HepG2 (cell line): ENCODE measurements at regions not wholly inside any gene's neighbourhood (a gene's known extent, or its start where the extent isn't known, plus 50 kb on each side); places are given as distances from the start of the nearest gene placed in this dataset.

Experiments
- ATAC-seq: fragments of 200-7000 bp; cut with Tn5 transposase; 3 replicates; pipeline ENCODE4 v1.9.1; 2020; ENCODE audit warnings: mild to moderate bottlenecking, moderate library complexity
- BruUV-seq: library from RNA; stranded (reverse); fragments of 400-500 nt; replicated peaks from 2 replicates; lab custom pipeline; 2021; lab: Mats Ljungman, UMichigan
- CTCF ChIA-PET: fragments of 300-600 bp; formaldehyde crosslinking; extraction: SDS; loops from one replicate; lab custom pipeline; 2021; ENCODE audit warnings: low total read pairs, inconsistent platforms, low intra/inter-chr PET ratio; lab: Yijun Ruan, JAX
- POLR2A ChIA-PET: fragments of 350-600 bp; sonication (Branson Sonifier 250); formaldehyde crosslinking; loops from one replicate; lab custom pipeline; 2020; ENCODE audit warnings: antibody characterized with exemption, inconsistent platforms; lab: Yijun Ruan, JAX
- DNase-seq: peaks from one replicate; pipeline ENCODE4 v3.0.0-alpha.2; 2015; ENCODE audit warnings: low spot score
- FAIRE-seq: peaks from 3 replicates; lab custom pipeline; 2011; peaks lifted over from hg19 to GRCh38; lab: Jason Lieb, UNC
- H2AFZ ChIP-seq: one replicate; pipeline ENCODE4 v1.6.1; 2011; ENCODE audit warnings: low read length, inconsistent platforms
- H3K27ac ChIP-seq: fragments of 300-600 bp; 3 replicates; pipeline ENCODE4 v1.8.0; 2011; ENCODE audit warnings: mixed run types, mild to moderate bottlenecking, mixed read lengths, low read length, inconsistent platforms; ENCODE audit not compliant: insufficient read depth; ENCODE audit errors: extremely low read length
- H3K27me3 ChIP-seq, 2 experiments: fragments of 200-600 bp in 1 of 2; 2 replicates in 1 of 2; 3 replicates in 1 of 2; pipeline versions ENCODE4 v1.6.0 to v1.8.0; 2011; ENCODE audit warnings: low read length in 2 of 2, mild to moderate bottlenecking in 2 of 2, moderate library complexity in 2 of 2, inconsistent platforms in 1 of 2; ENCODE audit not compliant: insufficient read depth in 2 of 2, control insufficient read depth in 1 of 2
- H3K36me3 ChIP-seq, 2 experiments: fragments of 200-600 bp in 1 of 2; replicated peaks in 1 of 2; 2 replicates in 1 of 2; 3 replicates in 1 of 2; pipeline versions ENCODE4 v1.5.1 to v1.8.0; 2011; ENCODE audit warnings: low read length in 2 of 2, inconsistent platforms in 1 of 2; ENCODE audit not compliant: insufficient read depth in 2 of 2, control insufficient read depth in 1 of 2
- H3K4me1 ChIP-seq: 2 replicates; pipeline ENCODE4 v1.5.1; 2012; ENCODE audit warnings: low read length, inconsistent platforms; ENCODE audit not compliant: insufficient read depth
- H3K4me2 ChIP-seq: 2 replicates; pipeline ENCODE4 v1.6.0; 2011; ENCODE audit warnings: low read depth, low read length, inconsistent platforms
- H3K4me3 ChIP-seq, 3 experiments: fragments of 200-600 bp in 1 of 3; sonication (generic), shearing (Covaris generic) in 1 of 3; replicated peaks in 1 of 3; 2 replicates each; pipeline ENCODE4 v1.5.1; 2011 to 2016; ENCODE audit warnings: low read length in 3 of 3, inconsistent platforms in 2 of 3, low read depth in 2 of 3, mild to moderate bottlenecking in 2 of 3, control low read depth in 1 of 3, mixed read lengths in 1 of 3; ENCODE audit not compliant: insufficient read depth in 1 of 3
- H3K79me2 ChIP-seq: one replicate; pipeline ENCODE4 v1.6.1; 2011; ENCODE audit warnings: low read length, inconsistent platforms; ENCODE audit not compliant: insufficient read depth
- H3K9ac ChIP-seq: 2 replicates; pipeline ENCODE4 v1.6.0; 2011; ENCODE audit warnings: mild to moderate bottlenecking, low read depth, low read length, inconsistent platforms; ENCODE audit not compliant: insufficient read depth
- H3K9me3 ChIP-seq: 2 replicates; pipeline ENCODE4 v1.5.1; 2012; ENCODE audit warnings: mild to moderate bottlenecking, low read length
- H4K20me1 ChIP-seq: 2 replicates; pipeline ENCODE4 v1.6.0; 2011; ENCODE audit warnings: inconsistent platforms, mild to moderate bottlenecking, low read length, moderate library complexity; ENCODE audit not compliant: insufficient read depth
- CC2D1A ChIP-seq: sonication (generic); formaldehyde crosslinking; IDR thresholded peaks from 2 replicates; pipeline ENCODE4 v1.8.1; 2023; ENCODE audit warnings: mild to moderate bottlenecking, missing genetic modification reagents
- HIVEP1 ChIP-seq: sonication (generic); formaldehyde crosslinking; IDR thresholded peaks from 2 replicates; pipeline ENCODE4 v1.4.0; 2020; ENCODE audit warnings: mild to moderate bottlenecking, missing genetic modification reagents
- HOXA7 ChIP-seq: sonication (generic); formaldehyde crosslinking; IDR thresholded peaks from 2 replicates; pipeline ENCODE4 v1.8.1; 2022; ENCODE audit warnings: mild to moderate bottlenecking, missing genetic modification reagents, moderate library complexity
- MAFK ChIP-seq, 2 experiments: IDR thresholded peaks in 1 of 2; conservative IDR thresholded peaks in 1 of 2; 2 replicates each; pipeline ENCODE4 v1.6.1; 2011; ENCODE audit warnings: improper control_type of control experiment in 2 of 2, low read length in 2 of 2
- MEIS1 ChIP-seq: sonication (generic); formaldehyde crosslinking; IDR thresholded peaks from 2 replicates; pipeline ENCODE4 v1.9.0; 2021; ENCODE audit warnings: mild to moderate bottlenecking, missing genetic modification reagents, moderate library complexity, borderline replicate concordance
- MTERF4 ChIP-seq: sonication (generic); formaldehyde crosslinking; IDR thresholded peaks from 2 replicates; pipeline ENCODE4 v1.8.0; 2023; ENCODE audit warnings: mild to moderate bottlenecking, missing genetic modification reagents
- PRPF4 ChIP-seq: fragments of 200-400 bp; formaldehyde crosslinking; IDR thresholded peaks from 2 replicates; pipeline ENCODE4 v1.6.1; 2016; ENCODE audit warnings: low read length, low read depth; ENCODE audit not compliant: poor library complexity, severe bottlenecking
- RAD21 ChIP-seq: fragments of 450-650 bp; formaldehyde crosslinking; IDR thresholded peaks from 2 replicates; pipeline ENCODE4 v1.5.0; 2020; ENCODE audit warnings: mild to moderate bottlenecking
- RBFOX2 ChIP-seq: fragments of 200-400 bp; formaldehyde crosslinking; IDR thresholded peaks from 2 replicates; pipeline ENCODE4 v1.6.1; 2017; ENCODE audit warnings: low read depth, mild to moderate bottlenecking, low read length
- RXRA ChIP-seq: sonication (generic); formaldehyde crosslinking; IDR thresholded peaks from 2 replicates; pipeline ENCODE4 v1.5.1; 2020; ENCODE audit warnings: missing genetic modification reagents
- TOPORS ChIP-seq: sonication (generic); formaldehyde crosslinking; IDR thresholded peaks from 2 replicates; pipeline ENCODE4 v1.8.0; 2023; ENCODE audit warnings: mild to moderate bottlenecking, missing genetic modification reagents
- ZNF24 ChIP-seq: fragments of 450-650 bp; IDR thresholded peaks from 2 replicates; pipeline ENCODE4 v1.6.1; 2017; ENCODE audit warnings: antibody characterized with exemption, mild to moderate bottlenecking
- ZNF260 ChIP-seq: sonication (generic); formaldehyde crosslinking; IDR thresholded peaks from 2 replicates; pipeline ENCODE4 v1.4.0; 2020; ENCODE audit warnings: missing genetic modification reagents, low read depth, mild to moderate bottlenecking, borderline replicate concordance
- ZNF263 ChIP-seq: sonication (generic); formaldehyde crosslinking; IDR thresholded peaks from 2 replicates; pipeline ENCODE4 v1.4.0; 2020; ENCODE audit warnings: missing genetic modification reagents
- ZNF354B ChIP-seq: sonication (generic); formaldehyde crosslinking; IDR thresholded peaks from 2 replicates; pipeline ENCODE4 v1.8.0; 2022; ENCODE audit warnings: mild to moderate bottlenecking, missing genetic modification reagents
- ZNF83 ChIP-seq: sonication (generic); formaldehyde crosslinking; IDR thresholded peaks from 2 replicates; pipeline ENCODE4 v1.4.0; 2020; ENCODE audit warnings: missing genetic modification reagents, mild to moderate bottlenecking, borderline replicate concordance
- ZSCAN21 ChIP-seq: sonication (generic); formaldehyde crosslinking; IDR thresholded peaks from 2 replicates; pipeline ENCODE4 v1.8.0; 2022; ENCODE audit warnings: mild to moderate bottlenecking, missing genetic modification reagents, moderate library complexity, borderline replicate concordance
- WGBS: methylation state at CpG from one replicate; pipeline ENCODE4 v1.1.6; 2017; ENCODE audit warnings: low lambda C conversion rate; 5-methylcytosine and 5-hydroxymethylcytosine counted together
- in situ Hi-C: cut with HindIII; loops from 2 replicates; pipeline ENCODE4 v1.10.0; 2017; ENCODE audit warnings: low pct_unique_long_range_greater_than_20kb; ENCODE audit not compliant: extremely low pct_ligation_motif_present
- intact Hi-C: fragments of 100-400 bp; cut with micrococcal nuclease; formaldehyde crosslinking; loops from one replicate; pipeline ENCODE4 v1.10.0; 2022; ENCODE audit not compliant: unreplicated experiment
- TF ChIP-seq, protein P1 (sequence below): sonication (generic); formaldehyde crosslinking; IDR thresholded peaks from 2 replicates; pipeline ENCODE4 v1.4.0; 2020; ENCODE audit warnings: mild to moderate bottlenecking, missing genetic modification reagents
- TF ChIP-seq, protein P2 (sequence below): sonication (generic); formaldehyde crosslinking; IDR thresholded peaks from 2 replicates; pipeline ENCODE4 v1.4.0; 2020; ENCODE audit warnings: missing genetic modification reagents, borderline replicate concordance
- TF ChIP-seq, protein P3 (sequence below): sonication (generic); formaldehyde crosslinking; conservative IDR thresholded peaks from 2 replicates; pipeline ENCODE4 v1.8.0; 2022; ENCODE audit warnings: missing genetic modification reagents

GRCh38 chr4:98801259-98801725 lies 127.6 kb downstream of the EIF4E start:
- H3K79me2 ChIP-seq, result no peaks in the 10 kb centered on the region
- WGBS, result 8% methylated on average over 5 of the region's 6 CpGs
- no peaks in the 10 kb centered on the region for H4K20me1 ChIP-seq
- no peaks in the 10 kb centered on the region for H3K27me3 ChIP-seq
- ATAC-seq (no peak), DNase-seq (no peak), FAIRE-seq (no peak)
- no peak overlapping the region for H3K4me3 ChIP-seq
- no peak overlapping the region for H3K4me2 ChIP-seq
- H3K4me1 ChIP-seq, result no peaks in the 10 kb centered on the region
- no peak overlapping the region for H3K27ac ChIP-seq
- no peak overlapping the region for H3K9ac ChIP-seq
- H3K9me3 ChIP-seq, result no peaks in the 10 kb centered on the region
- CTCF ChIA-PET, result no interaction called here
- intact Hi-C loops, result no loop called here
- BruUV-seq, result no TSS peak
- POLR2A ChIA-PET, result no interaction called here
- no peaks in the 10 kb centered on the region for H3K36me3 ChIP-seq
- H2AFZ ChIP-seq, result no peak overlapping the region
- in situ Hi-C loops, result no loop called here
- TF ChIP-seq ZNF83 (CRISPR knock-in tag), result no peak
- no peak for TF ChIP-seq ZNF24
- no peak for TF ChIP-seq MTERF4 (CRISPR knock-in tag)
- no peak for TF ChIP-seq MEIS1 (CRISPR knock-in tag)
- no peak for TF ChIP-seq ZSCAN21 (CRISPR knock-in tag)
- TF ChIP-seq, protein P1, sequence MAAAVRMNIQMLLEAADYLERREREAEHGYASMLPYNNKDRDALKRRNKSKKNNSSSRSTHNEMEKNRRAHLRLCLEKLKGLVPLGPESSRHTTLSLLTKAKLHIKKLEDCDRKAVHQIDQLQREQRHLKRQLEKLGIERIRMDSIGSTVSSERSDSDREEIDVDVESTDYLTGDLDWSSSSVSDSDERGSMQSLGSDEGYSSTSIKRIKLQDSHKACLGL, result no peak
- no peak for TF ChIP-seq TOPORS (CRISPR knock-in tag)
- TF ChIP-seq PRPF4, result no peak
- TF ChIP-seq ZNF263 (CRISPR knock-in tag), result no peak
- TF ChIP-seq, protein P2, sequence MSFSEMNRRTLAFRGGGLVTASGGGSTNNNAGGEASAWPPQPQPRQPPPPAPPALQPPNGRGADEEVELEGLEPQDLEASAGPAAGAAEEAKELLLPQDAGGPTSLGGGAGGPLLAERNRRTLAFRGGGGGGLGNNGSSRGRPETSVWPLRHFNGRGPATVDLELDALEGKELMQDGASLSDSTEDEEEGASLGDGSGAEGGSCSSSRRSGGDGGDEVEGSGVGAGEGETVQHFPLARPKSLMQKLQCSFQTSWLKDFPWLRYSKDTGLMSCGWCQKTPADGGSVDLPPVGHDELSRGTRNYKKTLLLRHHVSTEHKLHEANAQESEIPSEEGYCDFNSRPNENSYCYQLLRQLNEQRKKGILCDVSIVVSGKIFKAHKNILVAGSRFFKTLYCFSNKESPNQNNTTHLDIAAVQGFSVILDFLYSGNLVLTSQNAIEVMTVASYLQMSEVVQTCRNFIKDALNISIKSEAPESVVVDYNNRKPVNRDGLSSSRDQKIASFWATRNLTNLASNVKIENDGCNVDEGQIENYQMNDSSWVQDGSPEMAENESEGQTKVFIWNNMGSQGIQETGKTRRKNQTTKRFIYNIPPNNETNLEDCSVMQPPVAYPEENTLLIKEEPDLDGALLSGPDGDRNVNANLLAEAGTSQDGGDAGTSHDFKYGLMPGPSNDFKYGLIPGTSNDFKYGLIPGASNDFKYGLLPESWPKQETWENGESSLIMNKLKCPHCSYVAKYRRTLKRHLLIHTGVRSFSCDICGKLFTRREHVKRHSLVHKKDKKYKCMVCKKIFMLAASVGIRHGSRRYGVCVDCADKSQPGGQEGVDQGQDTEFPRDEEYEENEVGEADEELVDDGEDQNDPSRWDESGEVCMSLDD (CRISPR knock-in tag), result no peak
- no peak for TF ChIP-seq HIVEP1 (CRISPR knock-in tag)
- no peak for TF ChIP-seq ZNF260 (CRISPR knock-in tag)
- TF ChIP-seq RBFOX2, result no peak
- no peak for TF ChIP-seq HOXA7 (CRISPR knock-in tag)
- no peak for TF ChIP-seq RAD21 (CRISPR knock-in tag)
- TF ChIP-seq, protein P3, sequence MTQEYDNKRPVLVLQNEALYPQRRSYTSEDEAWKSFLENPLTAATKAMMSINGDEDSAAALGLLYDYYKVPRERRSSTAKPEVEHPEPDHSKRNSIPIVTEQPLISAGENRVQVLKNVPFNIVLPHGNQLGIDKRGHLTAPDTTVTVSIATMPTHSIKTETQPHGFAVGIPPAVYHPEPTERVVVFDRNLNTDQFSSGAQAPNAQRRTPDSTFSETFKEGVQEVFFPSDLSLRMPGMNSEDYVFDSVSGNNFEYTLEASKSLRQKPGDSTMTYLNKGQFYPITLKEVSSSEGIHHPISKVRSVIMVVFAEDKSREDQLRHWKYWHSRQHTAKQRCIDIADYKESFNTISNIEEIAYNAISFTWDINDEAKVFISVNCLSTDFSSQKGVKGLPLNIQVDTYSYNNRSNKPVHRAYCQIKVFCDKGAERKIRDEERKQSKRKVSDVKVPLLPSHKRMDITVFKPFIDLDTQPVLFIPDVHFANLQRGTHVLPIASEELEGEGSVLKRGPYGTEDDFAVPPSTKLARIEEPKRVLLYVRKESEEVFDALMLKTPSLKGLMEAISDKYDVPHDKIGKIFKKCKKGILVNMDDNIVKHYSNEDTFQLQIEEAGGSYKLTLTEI (CRISPR knock-in tag), result no peak
- TF ChIP-seq ZNF354B (CRISPR knock-in tag), result no peak
- no peak for TF ChIP-seq MAFK (conservative IDR thresholded peaks at IDR 0.05 in 1 of 2, IDR thresholded peaks at IDR 0.05 in 1 of 2; ENCODE audit: low read length in 2 of 2)
- no peak for TF ChIP-seq RXRA (CRISPR knock-in tag)
- no peak for TF ChIP-seq CC2D1A (CRISPR knock-in tag)
- TF ChIP-seq, all 625 proteins: peak for 0
